Neutrophil (primary cell): ENCODE measurements at regions not wholly inside any gene's neighbourhood (a gene's known extent, or its start where the extent isn't known, plus 50 kb on each side); places are given as distances from the start of the nearest gene placed in this dataset.

Source experiments
- H3K27ac ChIP-seq: fragments of 200-600 bp; sonication (generic); 2 replicates; pipeline ENCODE4 v1.5.1; 2016; ENCODE audit warnings: mild to moderate bottlenecking, moderate library complexity
- H3K27me3 ChIP-seq: fragments of 200-600 bp; sonication (generic); 2 replicates; pipeline ENCODE4 v1.6.0; 2016; ENCODE audit warnings: mild to moderate bottlenecking
- H3K36me3 ChIP-seq: fragments of 200-600 bp; sonication (generic); 2 replicates; pipeline ENCODE4 v1.5.1; 2017
- H3K4me1 ChIP-seq, 2 experiments: fragments of 200-600 bp in 1 of 2; sonication (generic) in 1 of 2; 1 replicate in 1 of 2; 2 replicates in 1 of 2; pipeline versions ENCODE4 v1.5.1 to v1.6.1; 2013 to 2016; ENCODE audit warnings: low read depth in 1 of 2, low read length in 1 of 2, mild to moderate bottlenecking in 1 of 2, moderate library complexity in 1 of 2; ENCODE audit not compliant: control insufficient read depth in 1 of 2, insufficient read depth in 1 of 2
- H3K4me3 ChIP-seq, 2 experiments: fragments of 200-600 bp in 1 of 2; sonication (generic) in 1 of 2; 1 replicate in 1 of 2; 2 replicates in 1 of 2; pipeline ENCODE4 v1.5.1; 2013 to 2016; ENCODE audit warnings: low read depth in 1 of 2, low read length in 1 of 2, mild to moderate bottlenecking in 1 of 2, moderate library complexity in 1 of 2
- H3K9me3 ChIP-seq: fragments of 200-600 bp; sonication (generic); 2 replicates; pipeline ENCODE4 v1.5.1; 2016
- CTCF ChIP-seq: fragments of 200-600 bp; sonication (generic); IDR thresholded peaks from 2 replicates; pipeline ENCODE4 v1.5.1; 2016; ENCODE audit warnings: antibody characterized with exemption

GRCh38 chr9:29657821-29658220 is 2084.5 kb upstream of the C9orf72 start:
- H3K4me3 ChIP-seq: no peak overlapping the region
- H3K9me3 ChIP-seq: no peaks in the 10 kb centered on the region
- no peak overlapping the region for H3K27ac ChIP-seq
- H3K4me1 ChIP-seq: no peaks in the 10 kb centered on the region
- TF ChIP-seq CTCF: no peak
- no peaks in the 10 kb centered on the region for H3K27me3 ChIP-seq
- H3K36me3 ChIP-seq: no peaks in the 10 kb centered on the region

- no peaks in the 10 kb centered on the region for H3K27me3 ChIP-seq
- H3K4me3 ChIP-seq: no peak overlapping the region
- no peak for TF ChIP-seq CTCF
- H3K9me3 ChIP-seq: no peaks in the 10 kb centered on the region
- no peak overlapping the region for H3K27ac ChIP-seq
- H3K36me3 ChIP-seq: no peaks in the 10 kb centered on the region
- no peaks in the 10 kb centered on the region for H3K4me1 ChIP-seq
These were observed 2085.7 kb upstream of the C9orf72 start for GRCh38 chr9:29659014-29659413.

GRCh38 chr9:29659736-29660135 is 2086.5 kb upstream of the C9orf72 start:
- H3K4me1 ChIP-seq: no peaks in the 10 kb centered on the region
- H3K9me3 ChIP-seq: no peaks in the 10 kb centered on the region
- H3K4me3 ChIP-seq: no peak overlapping the region
- no peak overlapping the region for H3K27ac ChIP-seq
- H3K36me3 ChIP-seq: no peaks in the 10 kb centered on the region
- TF ChIP-seq CTCF: no peak
- H3K27me3 ChIP-seq: no peaks in the 10 kb centered on the region

GRCh38 chr9:29668732-29669131 is 2095.5 kb upstream of the C9orf72 start:
- Histone ChIP-seq H3K4me1 (no peaks in the 10 kb centered on the region), H3K36me3 (no peaks in the 10 kb centered on the region), H3K27me3 (no peaks in the 10 kb centered on the region), H3K9me3 (no peaks in the 10 kb centered on the region), H3K4me3 (no peak overlapping the region), H3K27ac (no peak overlapping the region)
- no peak for TF ChIP-seq CTCF

- H3K4me3 ChIP-seq: no peak overlapping the region
These were observed 2096.3 kb upstream of the C9orf72 start for GRCh38 chr9:29669613-29670012.

More at GRCh38 chr9:29669613-29670012, 2096.3 kb upstream of the C9orf72 start:
- H3K9me3 ChIP-seq: no peaks in the 10 kb centered on the region
- H3K36me3 ChIP-seq: no peaks in the 10 kb centered on the region
- H3K27ac ChIP-seq: no peak overlapping the region
- H3K4me1 ChIP-seq: no peaks in the 10 kb centered on the region
- no peaks in the 10 kb centered on the region for H3K27me3 ChIP-seq
- TF ChIP-seq CTCF: no peak
